HCT116 (cell line): ENCODE measurements at regions not wholly inside any gene's neighbourhood (a gene's known extent, or its start where the extent isn't known, plus 50 kb on each side); places are given as distances from the start of the nearest gene placed in this dataset.

ENCODE experiments used
- ATAC-seq: fragments of 200-7000 bp; cut with Tn5 transposase; 2 replicates; pipeline ENCODE4 v1.9.1; 2020; ENCODE audit warnings: mild to moderate bottlenecking, moderate library complexity
- BruUV-seq: library from RNA; stranded (reverse); fragments of 400-500 nt; replicated peaks from 2 replicates; lab custom pipeline; 2021; lab: Mats Ljungman, UMichigan
- CTCF ChIA-PET: fragments of 300-600 bp; sonication (Branson Sonifier 250); formaldehyde crosslinking; loops from one replicate; lab custom pipeline; 2021; ENCODE audit warnings: antibody characterized with exemption; lab: Charles Lee
- POLR2A ChIA-PET: fragments of 300-600, 350-600 bp; sonication (Branson Sonifier 250); formaldehyde crosslinking; loops from one replicate; lab custom pipeline; 2021; ENCODE audit warnings: antibody characterized with exemption; lab: Charles Lee
- RAD21 ChIA-PET, 2 experiments: fragments of 300-600 bp; sonication (Branson Sonifier 250); formaldehyde crosslinking; loops; one replicate each; lab custom pipeline; 2023; ENCODE audit warnings: low total read pairs in 2 of 2; ENCODE audit not compliant: uncharacterized antibody in 2 of 2, unreplicated experiment in 2 of 2, low non-redundant PET in 1 of 2; lab: Charles Lee
- DNase-seq: peaks from one replicate; pipeline ENCODE4 v3.0.0-alpha.2; 2010; ENCODE audit warnings: low read depth, low spot score
- H2AFZ ChIP-seq: fragments of 200-600 bp; shearing (Covaris generic), sonication (generic); 2 replicates; pipeline ENCODE4 v1.6.1; 2017; ENCODE audit warnings: low read depth, mixed run types, mixed read lengths, antibody characterized with exemption, low read length; ENCODE audit not compliant: poor library complexity, severe bottlenecking
- H3K27ac ChIP-seq: 2 replicates; pipeline ENCODE4 v1.5.1; 2012; ENCODE audit warnings: low read depth, low read length
- H3K27me3 ChIP-seq: fragments of 200-600 bp; sonication (generic); 2 replicates; pipeline ENCODE4 v1.6.1; 2016; ENCODE audit warnings: mixed run types, low read length, mixed read lengths; ENCODE audit not compliant: insufficient read depth
- H3K36me3 ChIP-seq, 2 experiments: fragments of 200-500 bp in 1 of 2; fragments of 200-600 bp in 1 of 2; sonication (Bioruptor generic) in 1 of 2; sonication (generic) in 1 of 2; 2 replicates each; pipeline versions ENCODE4 v1.5.1 to v1.6.1; 2014 to 2016; ENCODE audit warnings: low read length in 2 of 2, inconsistent platforms in 1 of 2, mixed read lengths in 1 of 2, mixed run types in 1 of 2; ENCODE audit not compliant: insufficient read depth in 2 of 2, control insufficient read depth in 1 of 2
- H3K4me1 ChIP-seq, 2 experiments: fragments of 200-600 bp in 1 of 2; sonication (generic) in 1 of 2; 2 replicates each; pipeline versions ENCODE4 v1.5.1 to v1.6.1; 2012 to 2017; ENCODE audit warnings: low read length in 2 of 2, inconsistent platforms in 1 of 2, mild to moderate bottlenecking in 1 of 2, mixed read lengths in 1 of 2, mixed run types in 1 of 2, moderate library complexity in 1 of 2; ENCODE audit not compliant: insufficient read depth in 2 of 2, control insufficient read depth in 1 of 2
- H3K4me2 ChIP-seq: fragments of 200-600 bp; sonication (generic); 2 replicates; pipeline ENCODE4 v1.6.1; 2017; ENCODE audit warnings: mixed run types, low read length, mixed read lengths
- H3K4me3 ChIP-seq, 2 experiments: fragments of 200-600 bp in 1 of 2; sonication (generic) in 1 of 2; replicated peaks in 1 of 2; 2 replicates each; pipeline ENCODE4 v1.5.1; 2011 to 2016; ENCODE audit warnings: low read length in 2 of 2, control low read depth in 1 of 2, low read depth in 1 of 2, mild to moderate bottlenecking in 1 of 2, mixed read lengths in 1 of 2, mixed run types in 1 of 2
- H3K79me2 ChIP-seq: fragments of 200-600 bp; sonication (generic); 2 replicates; pipeline ENCODE4 v1.6.1; 2017; ENCODE audit warnings: mild to moderate bottlenecking, mixed run types, low read length, moderate library complexity, mixed read lengths; ENCODE audit not compliant: insufficient read depth
- H3K9ac ChIP-seq: fragments of 200-600 bp; sonication (generic); 2 replicates; pipeline ENCODE4 v1.6.1; 2016; ENCODE audit warnings: low read length, mixed read lengths
- H3K9me2 ChIP-seq: fragments of 200-600 bp; sonication (generic), shearing (Covaris generic); 2 replicates; pipeline ENCODE4 v1.6.1; 2017; ENCODE audit warnings: mixed run types, mild to moderate bottlenecking, moderate library complexity; ENCODE audit not compliant: insufficient read depth
- H3K9me3 ChIP-seq, 2 experiments: fragments of 200-500 bp in 1 of 2; fragments of 200-600 bp in 1 of 2; sonication (Bioruptor generic) in 1 of 2; sonication (generic) in 1 of 2; 2 replicates each; pipeline ENCODE4 v1.6.1; 2014 to 2017; ENCODE audit warnings: low read length in 2 of 2, mixed read lengths in 2 of 2, inconsistent platforms in 1 of 2, low read depth in 1 of 2, mild to moderate bottlenecking in 1 of 2, mixed run types in 1 of 2, moderate library complexity in 1 of 2; ENCODE audit not compliant: control insufficient read depth in 1 of 2, insufficient read depth in 1 of 2
- H4K20me1 ChIP-seq: fragments of 200-600 bp; sonication (generic), shearing (Covaris generic); 2 replicates; pipeline ENCODE4 v1.6.1; 2017; ENCODE audit warnings: mixed run types, mild to moderate bottlenecking, moderate library complexity; ENCODE audit not compliant: insufficient read depth
- CBX3 ChIP-seq: IDR thresholded peaks from 2 replicates; pipeline ENCODE4 v1.6.1; 2012; ENCODE audit warnings: low read depth
- CEBPB ChIP-seq: IDR thresholded peaks from 2 replicates; pipeline ENCODE4 v1.6.1; 2012; ENCODE audit warnings: low read depth
- EZH2 ChIP-seq: fragments of 200-600 bp; sonication (generic); IDR thresholded peaks from 2 replicates; pipeline ENCODE4 v1.6.1; 2017; ENCODE audit warnings: antibody characterized with exemption, mixed run types
- EZH2phosphoT487 ChIP-seq: fragments of 200-600 bp; IDR thresholded peaks from 2 replicates; pipeline ENCODE4 v1.6.1; 2018; ENCODE audit warnings: antibody characterized with exemption, borderline replicate concordance
- JUND ChIP-seq: IDR thresholded peaks from 2 replicates; pipeline ENCODE4 v1.6.1; 2012
- POLR2AphosphoS5 ChIP-seq: IDR thresholded peaks from 2 replicates; pipeline ENCODE4 v1.6.1; 2011; ENCODE audit warnings: mild to moderate bottlenecking, low read depth, low read length, moderate library complexity
- RAD21 ChIP-seq: IDR thresholded peaks from 2 replicates; pipeline ENCODE4 v1.6.1; 2012; ENCODE audit warnings: low read depth, mild to moderate bottlenecking
- SIN3A ChIP-seq: IDR thresholded peaks from 2 replicates; pipeline ENCODE4 v1.6.1; 2012; ENCODE audit warnings: low read depth
- SP1 ChIP-seq: IDR thresholded peaks from 2 replicates; pipeline ENCODE4 v1.6.1; 2012; ENCODE audit warnings: low read depth
- SRF ChIP-seq: IDR thresholded peaks from 2 replicates; pipeline ENCODE4 v1.6.1; 2012; ENCODE audit warnings: low read depth
- TCF7L2 ChIP-seq: IDR thresholded peaks from 2 replicates; pipeline ENCODE4 v1.7.0; 2011; ENCODE audit warnings: borderline replicate concordance, inconsistent platforms; ENCODE audit not compliant: insufficient read depth, insufficient read length; ENCODE audit errors: extremely low read depth
- YY1 ChIP-seq: IDR thresholded peaks from 2 replicates; pipeline ENCODE4 v1.6.1; 2011; ENCODE audit warnings: low read length, low read depth, moderate library complexity, mild to moderate bottlenecking; ENCODE audit not compliant: insufficient replicate concordance; ENCODE audit errors: extremely low read depth
- ZFX ChIP-seq: fragments of 450-650 bp; IDR thresholded peaks from 2 replicates; pipeline ENCODE4 v1.6.1; 2017
- ZNF274 ChIP-seq: fragments of 200-500 bp; sonication (Bioruptor generic); IDR thresholded peaks from 2 replicates; pipeline ENCODE4 v1.6.1; 2014; ENCODE audit warnings: mild to moderate bottlenecking, low read depth, low read length, inconsistent platforms
- intact Hi-C: fragments of 100-400 bp; cut with micrococcal nuclease; formaldehyde crosslinking; loops from 2 replicates; pipeline ENCODE4 v1.10.0; 2022
- TF ChIP-seq, protein P1 (sequence below): IDR thresholded peaks from 2 replicates; pipeline ENCODE4 v1.6.1; 2011; ENCODE audit warnings: mild to moderate bottlenecking, low read length, moderate library complexity; ENCODE audit not compliant: insufficient replicate concordance; ENCODE audit errors: extremely low read depth
- TF ChIP-seq, protein P2 (sequence below): IDR thresholded peaks from 2 replicates; pipeline ENCODE4 v1.6.1; 2012
- TF ChIP-seq, protein P3 (sequence below), 3 experiments: fragments of 200-600 bp in 1 of 3; sonication (generic) in 1 of 3; IDR thresholded peaks in 2 of 3; conservative IDR thresholded peaks in 1 of 3; 2 replicates each; pipeline ENCODE4 v1.5.1; 2012 to 2017; ENCODE audit warnings: low read depth in 2 of 3, low read length in 2 of 3, antibody characterized with exemption in 1 of 3, borderline replicate concordance in 1 of 3, control low read depth in 1 of 3, mild to moderate bottlenecking in 1 of 3, mixed read lengths in 1 of 3, mixed run types in 1 of 3, moderate library complexity in 1 of 3; ENCODE audit not compliant: insufficient read depth in 1 of 3

DNA sequence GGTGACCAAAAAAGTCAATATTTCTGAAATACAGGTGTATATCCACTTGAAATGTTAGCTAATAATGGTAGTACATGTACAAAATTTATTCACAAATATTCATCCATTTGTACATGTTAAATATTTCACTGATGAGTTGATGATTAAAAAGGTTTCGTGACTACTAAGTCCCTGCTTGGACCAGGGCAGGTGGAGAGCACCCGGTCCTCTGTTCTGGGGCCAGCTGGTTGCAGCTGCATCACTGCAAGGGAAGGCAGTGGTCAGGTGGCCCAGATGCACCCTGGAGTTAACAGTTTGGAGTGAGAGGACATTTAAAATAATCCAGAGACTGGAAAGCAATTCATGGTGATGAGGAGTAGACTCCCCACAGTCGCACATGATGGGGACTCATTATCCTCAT, 141.2 kb downstream of the ZBTB18 start (continued):
- TF ChIP-seq, protein P1, sequence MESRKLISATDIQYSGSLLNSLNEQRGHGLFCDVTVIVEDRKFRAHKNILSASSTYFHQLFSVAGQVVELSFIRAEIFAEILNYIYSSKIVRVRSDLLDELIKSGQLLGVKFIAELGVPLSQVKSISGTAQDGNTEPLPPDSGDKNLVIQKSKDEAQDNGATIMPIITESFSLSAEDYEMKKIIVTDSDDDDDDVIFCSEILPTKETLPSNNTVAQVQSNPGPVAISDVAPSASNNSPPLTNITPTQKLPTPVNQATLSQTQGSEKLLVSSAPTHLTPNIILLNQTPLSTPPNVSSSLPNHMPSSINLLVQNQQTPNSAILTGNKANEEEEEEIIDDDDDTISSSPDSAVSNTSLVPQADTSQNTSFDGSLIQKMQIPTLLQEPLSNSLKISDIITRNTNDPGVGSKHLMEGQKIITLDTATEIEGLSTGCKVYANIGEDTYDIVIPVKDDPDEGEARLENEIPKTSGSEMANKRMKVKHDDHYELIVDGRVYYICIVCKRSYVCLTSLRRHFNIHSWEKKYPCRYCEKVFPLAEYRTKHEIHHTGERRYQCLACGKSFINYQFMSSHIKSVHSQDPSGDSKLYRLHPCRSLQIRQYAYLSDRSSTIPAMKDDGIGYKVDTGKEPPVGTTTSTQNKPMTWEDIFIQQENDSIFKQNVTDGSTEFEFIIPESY = no peak
- TF ChIP-seq TCF7L2 (no peak), POLR2AphosphoS5 (no peak), SIN3A (no peak), EZH2phosphoT487 (no peak), JUND (no peak), SP1 (no peak), ZFX (no peak), RAD21 (no peak)
- TF ChIP-seq, protein P2, sequence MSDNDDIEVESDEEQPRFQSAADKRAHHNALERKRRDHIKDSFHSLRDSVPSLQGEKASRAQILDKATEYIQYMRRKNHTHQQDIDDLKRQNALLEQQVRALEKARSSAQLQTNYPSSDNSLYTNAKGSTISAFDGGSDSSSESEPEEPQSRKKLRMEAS = no peak

DNA sequence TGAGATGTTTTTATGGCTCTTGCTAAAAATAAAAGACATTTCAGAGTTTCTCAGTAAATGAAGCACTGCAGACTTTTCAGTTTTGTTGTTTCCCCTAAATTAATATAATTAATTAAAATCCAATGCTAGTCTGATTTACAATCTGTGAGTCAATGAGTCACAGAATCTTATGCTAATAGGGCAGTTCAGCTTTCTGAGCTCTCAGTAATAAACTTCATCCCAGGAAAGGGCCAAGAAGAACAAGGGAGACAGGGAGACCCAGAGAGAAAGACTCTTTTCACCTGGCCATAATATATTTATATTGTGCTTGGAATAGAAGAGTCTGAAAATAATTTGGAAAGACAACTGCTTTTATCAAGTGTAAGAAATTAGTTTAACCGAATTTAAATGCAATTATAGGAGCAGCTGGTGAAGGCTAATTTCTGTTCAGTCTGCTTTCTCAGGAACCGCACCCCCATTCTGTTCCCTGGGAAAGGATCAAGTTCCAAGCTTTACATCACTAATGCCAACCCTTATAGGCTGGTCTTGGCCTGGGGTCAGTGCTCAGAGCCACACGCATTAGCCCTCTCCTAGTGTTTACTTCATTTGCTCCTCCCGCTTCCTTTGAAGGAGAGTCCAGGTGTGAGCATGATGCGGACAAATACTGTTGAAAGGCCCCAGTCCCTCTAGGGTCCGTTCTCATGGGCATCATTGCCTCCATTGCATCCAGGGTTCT, 145.6 kb downstream of the ZBTB18 start:
- no peaks in the 10 kb centered on the region for H3K36me3 ChIP-seq
- RAD21 ChIA-PET = no interaction called here
- H3K27me3 ChIP-seq = no peaks in the 10 kb centered on the region
- no peaks in the 10 kb centered on the region for H3K79me2 ChIP-seq
- DNase-seq = no peak
- H3K9me3 ChIP-seq = no peaks in the 10 kb centered on the region
- no peaks in the 10 kb centered on the region for H4K20me1 ChIP-seq
- H3K9ac ChIP-seq = no peak overlapping the region
- TF ChIP-seq CBX3 (no peak), SRF (no peak), CEBPB (no peak), EZH2 (no peak), YY1 (no peak), ZFX (no peak), POLR2AphosphoS5 (no peak), JUND (no peak), ZNF274 (no peak), SIN3A (no peak)
- TF ChIP-seq, protein P3, sequence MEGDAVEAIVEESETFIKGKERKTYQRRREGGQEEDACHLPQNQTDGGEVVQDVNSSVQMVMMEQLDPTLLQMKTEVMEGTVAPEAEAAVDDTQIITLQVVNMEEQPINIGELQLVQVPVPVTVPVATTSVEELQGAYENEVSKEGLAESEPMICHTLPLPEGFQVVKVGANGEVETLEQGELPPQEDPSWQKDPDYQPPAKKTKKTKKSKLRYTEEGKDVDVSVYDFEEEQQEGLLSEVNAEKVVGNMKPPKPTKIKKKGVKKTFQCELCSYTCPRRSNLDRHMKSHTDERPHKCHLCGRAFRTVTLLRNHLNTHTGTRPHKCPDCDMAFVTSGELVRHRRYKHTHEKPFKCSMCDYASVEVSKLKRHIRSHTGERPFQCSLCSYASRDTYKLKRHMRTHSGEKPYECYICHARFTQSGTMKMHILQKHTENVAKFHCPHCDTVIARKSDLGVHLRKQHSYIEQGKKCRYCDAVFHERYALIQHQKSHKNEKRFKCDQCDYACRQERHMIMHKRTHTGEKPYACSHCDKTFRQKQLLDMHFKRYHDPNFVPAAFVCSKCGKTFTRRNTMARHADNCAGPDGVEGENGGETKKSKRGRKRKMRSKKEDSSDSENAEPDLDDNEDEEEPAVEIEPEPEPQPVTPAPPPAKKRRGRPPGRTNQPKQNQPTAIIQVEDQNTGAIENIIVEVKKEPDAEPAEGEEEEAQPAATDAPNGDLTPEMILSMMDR (IDR thresholded peaks at IDR 0.05 in 2 of 3, conservative IDR thresholded peaks at IDR 0.05 in 1 of 3; ENCODE audit: borderline replicate concordance in 1 of 3, insufficient read depth in 1 of 3, low read depth in 2 of 3, low read length in 2 of 3) = no peak
- TF ChIP-seq, protein P2 = no peak
- TF ChIP-seq, all 23 proteins: peak for 0
- Histone ChIP-seq H3K4me1 (no peaks in the 10 kb centered on the region), H3K4me3 (no peak overlapping the region), H3K4me2 (no peak overlapping the region), H3K9me2 (no peaks in the 10 kb centered on the region), H2AFZ (no peak overlapping the region), H3K27ac (no peak overlapping the region)
- no TSS peak for BruUV-seq
- POLR2A ChIA-PET = no interaction called here
- intact Hi-C loops = no loop called here
- ATAC-seq = no peak
- CTCF ChIA-PET = no interaction called here
